Loucy (cell line): ENCODE measurements at regions not wholly inside any gene's neighbourhood (a gene's known extent, or its start where the extent isn't known, plus 50 kb on each side); places are given as distances from the start of the nearest gene placed in this dataset.

Experiments
- CTCF ChIP-seq: fragments of 200-600 bp; sonication (generic); conservative IDR thresholded peaks from 2 replicates; pipeline ENCODE4 v1.5.1; 2014; ENCODE audit warnings: mild to moderate bottlenecking, antibody characterized with exemption, low read length
- EZH2phosphoT487 ChIP-seq: fragments of 200-600 bp; IDR thresholded peaks from 2 replicates; pipeline ENCODE4 v1.6.1; 2018; ENCODE audit warnings: antibody characterized with exemption, mild to moderate bottlenecking, moderate library complexity, borderline replicate concordance

- TF ChIP-seq CTCF (peak; percentile 69), EZH2phosphoT487 (no peak)
Observed at GRCh38 chr1:200258447-200259375, 151.1 kb downstream of the ZNF281 start.
